ENCODE measurements at regions not wholly inside any gene's neighbourhood (a gene's known extent, or its start where the extent isn't known, plus 50 kb on each side); places are given as distances from the start of the nearest gene placed in this dataset.

DNA sequence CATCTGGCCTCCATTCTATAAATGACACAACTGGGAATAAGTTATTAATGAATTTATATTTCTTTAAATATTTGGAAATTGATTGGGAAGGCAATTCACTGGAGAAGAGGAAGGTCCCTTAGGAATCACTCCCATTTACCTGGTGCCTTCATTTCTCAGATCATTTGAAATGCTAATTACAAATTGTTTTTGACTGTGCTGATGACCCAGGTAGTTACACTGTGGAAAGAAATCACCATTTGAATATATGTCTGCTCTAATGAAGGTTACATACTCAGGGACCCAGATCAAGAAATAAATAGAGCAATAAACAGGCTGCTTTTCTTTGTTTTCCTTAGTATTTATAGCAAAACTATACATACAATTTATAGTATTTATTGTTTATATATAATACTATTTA lies 1759.1 kb downstream of the ARAP2 start (continued):
- no peak for TF ChIP-seq JUN (IDR thresholded peaks at IDR 0.05; ENCODE audit: low read depth, low read length)
- TF ChIP-seq, protein P1, sequence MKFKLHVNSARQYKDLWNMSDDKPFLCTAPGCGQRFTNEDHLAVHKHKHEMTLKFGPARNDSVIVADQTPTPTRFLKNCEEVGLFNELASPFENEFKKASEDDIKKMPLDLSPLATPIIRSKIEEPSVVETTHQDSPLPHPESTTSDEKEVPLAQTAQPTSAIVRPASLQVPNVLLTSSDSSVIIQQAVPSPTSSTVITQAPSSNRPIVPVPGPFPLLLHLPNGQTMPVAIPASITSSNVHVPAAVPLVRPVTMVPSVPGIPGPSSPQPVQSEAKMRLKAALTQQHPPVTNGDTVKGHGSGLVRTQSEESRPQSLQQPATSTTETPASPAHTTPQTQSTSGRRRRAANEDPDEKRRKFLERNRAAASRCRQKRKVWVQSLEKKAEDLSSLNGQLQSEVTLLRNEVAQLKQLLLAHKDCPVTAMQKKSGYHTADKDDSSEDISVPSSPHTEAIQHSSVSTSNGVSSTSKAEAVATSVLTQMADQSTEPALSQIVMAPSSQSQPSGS (IDR thresholded peaks at IDR 0.05; ENCODE audit: low read length): no peak
- TF ChIP-seq SIRT6 (IDR thresholded peaks at IDR 0.05; ENCODE audit: low read length): no peak
- no peak for TF ChIP-seq RXRA (IDR thresholded peaks at IDR 0.05; ENCODE audit: insufficient read depth, low read depth, low read length)
